A549 (cell line): ENCODE measurements at regions not wholly inside any gene's neighbourhood (a gene's known extent, or its start where the extent isn't known, plus 50 kb on each side); places are given as distances from the start of the nearest gene placed in this dataset.

ENCODE experiments used
- CHD4 ChIP-seq: fragments of 200-600 bp; sonication (generic); IDR thresholded peaks from 2 replicates; pipeline ENCODE4 v1.6.1; 2016; ENCODE audit warnings: antibody characterized with exemption, mild to moderate bottlenecking, borderline replicate concordance
- FOSL2 ChIP-seq, 2 experiments: fragments of 450-650 bp in 1 of 2; fragments of >200 bp in 1 of 2; sonication (Bioruptor Twin) in 1 of 2; formaldehyde crosslinking; IDR thresholded peaks; 2 replicates each; pipeline versions ENCODE4 v1.5.0 to v1.6.1; 2016 to 2020; ENCODE audit warnings: mild to moderate bottlenecking in 1 of 2, moderate library complexity in 1 of 2
- PHF8 ChIP-seq: fragments of 200-600 bp; sonication (generic); IDR thresholded peaks from 2 replicates; pipeline ENCODE4 v1.6.1; 2016; ENCODE audit warnings: low read depth, mild to moderate bottlenecking, antibody characterized with exemption, moderate library complexity, borderline replicate concordance
- POLR2A ChIP-seq: IDR thresholded peaks from 2 replicates; pipeline ENCODE4 v1.6.1; 2012; ENCODE audit warnings: mild to moderate bottlenecking, low read length
- RCOR1 ChIP-seq: fragments of 150-350 bp; IDR thresholded peaks from 2 replicates; pipeline ENCODE4 v1.6.1; 2014; ENCODE audit warnings: antibody characterized with exemption, low read length, low read depth
- TP53 ChIP-seq: fragments of 250-450 bp; sonication (Bioruptor Pico); IDR thresholded peaks from 2 replicates; pipeline ENCODE4 v1.5.0; 2021; ENCODE audit warnings: mild to moderate bottlenecking, moderate library complexity
- TF ChIP-seq, protein P1 (sequence below): fragments of 450-650 bp; IDR thresholded peaks from 2 replicates; pipeline ENCODE4 v1.6.1; 2014; ENCODE audit warnings: antibody characterized with exemption
- TF ChIP-seq, protein P2 (sequence below): fragments of 200-600 bp; sonication (generic); IDR thresholded peaks from 2 replicates; pipeline ENCODE4 v1.6.1; 2016; ENCODE audit warnings: antibody characterized with exemption, mild to moderate bottlenecking, moderate library complexity

DNA sequence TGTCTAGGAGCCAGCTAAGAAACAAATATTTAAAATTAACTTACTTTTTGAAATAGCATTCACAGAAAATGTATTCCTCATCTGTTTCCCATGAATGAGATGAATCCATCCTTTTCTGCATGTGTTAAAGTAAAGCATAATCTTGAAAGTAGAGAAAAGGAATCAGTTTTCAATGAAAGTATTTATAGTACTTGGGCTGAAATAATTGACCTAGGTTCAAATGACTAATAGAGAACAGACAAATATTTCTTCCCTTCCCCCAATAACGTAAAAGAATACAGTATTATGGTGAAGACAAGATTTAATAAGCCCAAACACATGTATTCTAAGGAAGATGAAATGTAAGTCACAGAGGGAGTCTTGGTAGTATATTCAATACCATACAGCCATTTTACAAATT is 403.5 kb downstream of the ZNF608 start:
- TF ChIP-seq, protein P1, sequence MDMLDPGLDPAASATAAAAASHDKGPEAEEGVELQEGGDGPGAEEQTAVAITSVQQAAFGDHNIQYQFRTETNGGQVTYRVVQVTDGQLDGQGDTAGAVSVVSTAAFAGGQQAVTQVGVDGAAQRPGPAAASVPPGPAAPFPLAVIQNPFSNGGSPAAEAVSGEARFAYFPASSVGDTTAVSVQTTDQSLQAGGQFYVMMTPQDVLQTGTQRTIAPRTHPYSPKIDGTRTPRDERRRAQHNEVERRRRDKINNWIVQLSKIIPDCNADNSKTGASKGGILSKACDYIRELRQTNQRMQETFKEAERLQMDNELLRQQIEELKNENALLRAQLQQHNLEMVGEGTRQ, result no peak
- no peak for TF ChIP-seq FOSL2 (IDR thresholded peaks at IDR 0.05)
- no peak for TF ChIP-seq FOSL2 (CRISPR knock-in tag; IDR thresholded peaks at IDR 0.05)
- TF ChIP-seq, protein P2, sequence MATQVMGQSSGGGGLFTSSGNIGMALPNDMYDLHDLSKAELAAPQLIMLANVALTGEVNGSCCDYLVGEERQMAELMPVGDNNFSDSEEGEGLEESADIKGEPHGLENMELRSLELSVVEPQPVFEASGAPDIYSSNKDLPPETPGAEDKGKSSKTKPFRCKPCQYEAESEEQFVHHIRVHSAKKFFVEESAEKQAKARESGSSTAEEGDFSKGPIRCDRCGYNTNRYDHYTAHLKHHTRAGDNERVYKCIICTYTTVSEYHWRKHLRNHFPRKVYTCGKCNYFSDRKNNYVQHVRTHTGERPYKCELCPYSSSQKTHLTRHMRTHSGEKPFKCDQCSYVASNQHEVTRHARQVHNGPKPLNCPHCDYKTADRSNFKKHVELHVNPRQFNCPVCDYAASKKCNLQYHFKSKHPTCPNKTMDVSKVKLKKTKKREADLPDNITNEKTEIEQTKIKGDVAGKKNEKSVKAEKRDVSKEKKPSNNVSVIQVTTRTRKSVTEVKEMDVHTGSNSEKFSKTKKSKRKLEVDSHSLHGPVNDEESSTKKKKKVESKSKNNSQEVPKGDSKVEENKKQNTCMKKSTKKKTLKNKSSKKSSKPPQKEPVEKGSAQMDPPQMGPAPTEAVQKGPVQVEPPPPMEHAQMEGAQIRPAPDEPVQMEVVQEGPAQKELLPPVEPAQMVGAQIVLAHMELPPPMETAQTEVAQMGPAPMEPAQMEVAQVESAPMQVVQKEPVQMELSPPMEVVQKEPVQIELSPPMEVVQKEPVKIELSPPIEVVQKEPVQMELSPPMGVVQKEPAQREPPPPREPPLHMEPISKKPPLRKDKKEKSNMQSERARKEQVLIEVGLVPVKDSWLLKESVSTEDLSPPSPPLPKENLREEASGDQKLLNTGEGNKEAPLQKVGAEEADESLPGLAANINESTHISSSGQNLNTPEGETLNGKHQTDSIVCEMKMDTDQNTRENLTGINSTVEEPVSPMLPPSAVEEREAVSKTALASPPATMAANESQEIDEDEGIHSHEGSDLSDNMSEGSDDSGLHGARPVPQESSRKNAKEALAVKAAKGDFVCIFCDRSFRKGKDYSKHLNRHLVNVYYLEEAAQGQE, result no peak
- no peak for TF ChIP-seq POLR2A
- no peak for TF ChIP-seq RCOR1
- TF ChIP-seq PHF8, result no peak
- TF ChIP-seq CHD4, result no peak
- TF ChIP-seq TP53, result no peak
